SIG-M5 treated with dmso at 0.1 percent for 504 hours (cell line): ENCODE measurements at regions not wholly inside any gene's neighbourhood (a gene's known extent, or its start where the extent isn't known, plus 50 kb on each side); places are given as distances from the start of the nearest gene placed in this dataset.

ENCODE experiments used
- DNase-seq: peaks from one replicate; lab custom pipeline; 2025; ENCODE audit not compliant: unreplicated experiment; lab: John Stamatoyannopoulos, UW

GRCh38 chr13:37944081-37944868 lies 74.7 kb upstream of the TRPC4 start:
- DNase-seq: no peak

GRCh38 chr13:37942929-37943328 lies 73.4 kb upstream of the TRPC4 start:
- DNase-seq: no peak

GRCh38 chr13:37934339-37935191 lies 65.0 kb upstream of the TRPC4 start:
- no peak for DNase-seq

- no peak for DNase-seq
Measured at GRCh38 chr13:37929308-37929707, 59.7 kb upstream of the TRPC4 start.

GRCh38 chr13:37927561-37927960 lies 58.0 kb upstream of the TRPC4 start:
- no peak for DNase-seq

GRCh38 chr13:37925878-37926473 lies 56.4 kb upstream of the TRPC4 start:
- no peak for DNase-seq

GRCh38 chr13:37923236-37923635 lies 53.7 kb upstream of the TRPC4 start:
- DNase-seq: no peak

- no peak for DNase-seq
Measured at GRCh38 chr13:37919329-37919880, 49.8 kb upstream of the TRPC4 start.
